ENCODE measurements at regions not wholly inside any gene's neighbourhood (a gene's known extent, or its start where the extent isn't known, plus 50 kb on each side); places are given as distances from the start of the nearest gene placed in this dataset.

GRCh38 chr7:424961-425793 is 94.5 kb downstream of the PDGFA start:
- no peak for DNase-seq

- DNase-seq, result no peak
These were observed 93.9 kb downstream of the PDGFA start for GRCh38 chr7:425794-426188.

- DNase-seq, result no peak
These were observed 93.1 kb downstream of the PDGFA start for GRCh38 chr7:426510-426909.

GRCh38 chr7:427506-428103 is 92.0 kb downstream of the PDGFA start:
- no peak for DNase-seq

GRCh38 chr7:428387-428786 is 91.3 kb downstream of the PDGFA start:
- no peak for DNase-seq

- DNase-seq, result no peak
These were observed 90.5 kb downstream of the PDGFA start for GRCh38 chr7:428927-429827.

GRCh38 chr7:429828-430180 is 89.8 kb downstream of the PDGFA start:
- no peak for DNase-seq

- no peak for DNase-seq
These were observed 88.6 kb downstream of the PDGFA start for GRCh38 chr7:431041-431440.

GRCh38 chr7:431658-432111 is 88.0 kb downstream of the PDGFA start:
- no peak for DNase-seq

- DNase-seq, result no peak
These were observed 87.4 kb downstream of the PDGFA start for GRCh38 chr7:432256-432655.

- DNase-seq, result no peak
These were observed 86.7 kb downstream of the PDGFA start for GRCh38 chr7:432933-433332.

- no peak for DNase-seq
These were observed 86.1 kb downstream of the PDGFA start for GRCh38 chr7:433558-433957.

GRCh38 chr7:434891-435629 is 84.6 kb downstream of the PDGFA start:
- no peak for DNase-seq

GRCh38 chr7:435630-436366 is 83.8 kb downstream of the PDGFA start:
- DNase-seq, result no peak

- no peak for DNase-seq
These were observed 83.1 kb downstream of the PDGFA start for GRCh38 chr7:436367-437128.

GRCh38 chr7:437329-438251 is 82.1 kb downstream of the PDGFA start:
- no peak for DNase-seq

GRCh38 chr7:438361-438760 is 81.3 kb downstream of the PDGFA start:
- no peak for DNase-seq

GRCh38 chr7:438916-439315 is 80.7 kb downstream of the PDGFA start:
- no peak for DNase-seq

GRCh38 chr7:440059-440749 is 79.4 kb downstream of the PDGFA start:
- DNase-seq, result no peak
